T-helper 2 cell treated with Interferon-gamma antibody and Interleukin-4, amounts not matched to agents 100 ng/mL and 5 ng/mL, for 36 hours (primary cell): ENCODE measurements at regions not wholly inside any gene's neighbourhood (a gene's known extent, or its start where the extent isn't known, plus 50 kb on each side); places are given as distances from the start of the nearest gene placed in this dataset.

ENCODE experiments used
- intact Hi-C: fragments of 100-400 bp; cut with micrococcal nuclease; formaldehyde crosslinking; loops from one replicate; pipeline ENCODE4 v1.15.1; 2023

DNA sequence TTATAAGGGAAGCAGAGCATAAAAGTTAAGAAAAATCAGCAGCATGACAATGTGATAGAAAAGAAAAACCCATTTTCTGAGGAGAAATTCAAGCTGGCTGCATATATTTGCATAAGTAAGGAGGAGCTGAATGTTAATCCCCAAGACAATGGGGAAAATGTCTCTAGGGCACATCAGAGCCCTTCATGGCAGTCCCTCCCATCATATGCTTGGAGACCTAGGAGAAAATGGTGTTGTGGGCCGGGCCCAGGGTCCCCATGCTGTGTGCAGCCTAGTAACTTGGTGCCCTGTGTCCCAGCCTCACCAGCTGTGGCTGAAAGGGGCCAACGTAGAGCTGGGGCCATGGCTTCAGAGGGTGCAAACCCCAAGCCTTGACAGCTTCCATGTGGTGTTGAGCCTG, 100.6 kb upstream of the PLPPR4 start:
- intact Hi-C loops, result no loop called here

DNA sequence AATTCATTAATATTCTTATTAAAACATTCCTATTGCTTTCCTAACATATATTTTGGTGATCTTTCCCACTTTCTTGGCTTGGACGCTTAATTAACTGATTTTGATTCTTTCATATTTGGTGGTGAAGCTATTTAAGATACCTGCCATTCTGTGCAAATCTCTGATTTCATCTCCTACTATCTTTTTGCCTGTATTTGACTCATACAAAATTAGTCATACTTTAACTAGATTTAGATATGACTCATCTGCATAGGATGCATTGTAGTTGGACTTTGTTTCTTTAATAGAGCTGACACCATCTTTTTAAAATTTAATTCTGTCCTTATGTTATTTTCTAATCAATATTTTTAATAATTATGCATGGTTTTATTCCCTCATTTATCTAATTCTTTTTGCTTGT, 93.8 kb upstream of the PLPPR4 start:
- intact Hi-C loops, result no loop called here

GRCh38 chr1:99171184-99171813, 93.0 kb upstream of the PLPPR4 start:
- intact Hi-C loops, result no loop called here

GRCh38 chr1:99173282-99173681, 91.0 kb upstream of the PLPPR4 start:
- intact Hi-C loops, result no loop called here

DNA sequence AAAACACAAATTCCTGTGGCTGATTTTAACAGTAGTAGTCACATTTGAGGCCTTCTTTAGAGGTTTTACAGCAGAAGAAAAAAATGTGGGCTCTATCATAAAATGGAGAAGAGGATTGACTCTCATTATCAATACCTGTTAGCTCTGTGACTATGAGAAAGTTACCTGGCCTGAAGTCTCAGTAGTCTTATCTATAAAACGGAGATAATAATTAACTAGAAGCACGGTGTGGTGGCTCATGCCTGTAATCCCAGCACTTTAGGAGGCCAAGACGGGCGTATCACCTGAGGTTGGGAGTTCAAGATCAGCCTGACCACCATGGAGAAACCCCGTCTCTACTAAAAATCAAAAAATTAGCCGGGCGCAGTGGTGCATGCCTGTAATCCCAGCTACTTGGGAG, 90.4 kb upstream of the PLPPR4 start:
- intact Hi-C loops, result no loop called here

GRCh38 chr1:99176753-99177152, 87.5 kb upstream of the PLPPR4 start:
- intact Hi-C loops, result no loop called here

DNA sequence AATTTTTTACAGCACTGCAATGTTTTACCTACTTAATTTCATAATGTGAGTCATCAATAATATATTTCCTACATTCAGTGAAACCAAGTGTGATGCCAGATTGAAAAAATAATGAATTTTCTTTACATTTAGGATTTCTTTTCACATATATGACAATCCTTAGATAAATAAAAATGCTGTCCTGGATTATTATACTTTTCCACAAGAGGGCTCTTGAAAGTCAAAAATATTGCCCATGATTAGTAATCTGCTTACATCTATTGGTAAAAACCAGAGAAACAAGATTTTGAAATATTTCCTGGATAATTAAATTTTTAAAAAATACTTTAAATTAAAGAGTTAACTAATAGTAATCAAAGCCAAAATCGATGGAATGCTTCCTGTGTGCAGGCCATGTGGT, 86.8 kb upstream of the PLPPR4 start:
- intact Hi-C loops, result no loop called here

- intact Hi-C loops, result loop anchor here (1.0 to 5.0 kb wide), 4 partner anchors 301 to 1687 kb away; no protein-coding TSS in a partner anchor
These were observed 83.9 kb upstream of the PLPPR4 start for GRCh38 chr1:99180343-99180808.

DNA sequence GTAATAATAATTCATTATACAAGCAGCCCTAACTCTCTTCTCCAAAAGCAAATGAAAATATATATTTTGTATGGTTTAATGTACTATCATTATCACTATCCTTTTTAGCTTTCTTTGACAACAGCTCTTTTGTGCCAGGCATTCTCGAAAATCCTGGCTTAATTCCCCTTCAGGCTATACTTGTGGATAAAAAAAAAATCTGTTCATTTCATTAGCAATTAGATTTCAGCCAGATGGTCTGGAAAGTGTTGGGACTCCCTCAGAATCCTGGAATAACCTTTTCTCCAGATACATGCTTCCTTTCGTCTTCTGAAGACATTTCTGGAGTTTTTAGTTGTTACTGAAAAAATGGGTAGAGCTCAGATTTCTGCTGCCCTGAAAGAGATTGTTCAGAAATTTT, 83.4 kb upstream of the PLPPR4 start:
- intact Hi-C loops, result loop anchor here (1.0 to 5.0 kb wide), 5 partner anchors 300 to 1686 kb away; no protein-coding TSS in a partner anchor

DNA sequence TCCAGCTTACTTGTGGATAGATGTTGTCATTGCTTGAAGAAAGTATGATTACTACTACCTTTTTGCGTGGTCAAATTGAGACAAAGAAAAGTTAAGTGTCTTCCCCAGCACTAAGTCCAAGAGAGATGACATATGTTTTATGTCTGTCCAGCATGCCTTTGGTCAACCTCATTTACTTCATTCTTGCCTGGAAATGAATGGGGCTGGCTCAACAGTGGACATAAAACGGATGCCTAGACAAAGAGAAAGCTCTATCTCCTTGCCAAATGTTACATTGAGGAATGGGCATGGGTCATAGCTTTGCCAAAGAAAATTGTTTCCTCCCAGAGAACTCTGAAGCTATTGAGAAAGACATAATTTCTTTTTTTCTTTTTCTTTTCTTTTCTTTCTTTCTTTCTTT, 82.4 kb upstream of the PLPPR4 start:
- intact Hi-C loops, result loop anchor here (1.0 to 5.0 kb wide), 2 partner anchors 503 to 1685 kb away; no protein-coding TSS in a partner anchor

GRCh38 chr1:99185196-99185595, 79.1 kb upstream of the PLPPR4 start:
- intact Hi-C loops, result no loop called here

- intact Hi-C loops, result no loop called here
These were observed 70.9 kb upstream of the PLPPR4 start for GRCh38 chr1:99193431-99193830.

DNA sequence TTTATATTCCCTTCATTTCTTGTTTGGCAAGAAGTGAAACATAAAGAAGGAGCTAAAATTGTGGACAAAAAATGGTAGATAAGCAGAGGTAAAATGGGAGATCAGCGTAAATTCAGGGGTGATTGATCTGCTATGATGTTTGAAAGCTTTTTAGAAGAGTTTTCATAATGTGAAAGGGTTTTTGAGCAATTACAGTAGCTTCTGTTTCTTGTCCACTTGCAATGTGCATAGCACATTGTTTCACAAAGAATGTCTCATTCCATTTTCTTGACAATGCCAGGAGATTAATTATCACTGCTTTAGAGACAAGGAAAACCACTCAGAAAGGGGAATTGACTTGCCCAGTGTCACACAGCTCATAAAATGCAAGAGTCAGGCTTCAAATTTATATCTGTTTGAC, 65.9 kb upstream of the PLPPR4 start:
- intact Hi-C loops, result no loop called here

GRCh38 chr1:99207216-99207615, 57.1 kb upstream of the PLPPR4 start:
- intact Hi-C loops, result no loop called here
